D721Med (cell line): ENCODE measurements at regions not wholly inside any gene's neighbourhood (a gene's known extent, or its start where the extent isn't known, plus 50 kb on each side); places are given as distances from the start of the nearest gene placed in this dataset.

Experiments used
- DNase-seq: peaks from one replicate; pipeline ENCODE4 v3.0.0; 2011; ENCODE audit warnings: low spot score; ENCODE audit not compliant: insufficient read length
- FAIRE-seq: peaks from 2 replicates; lab custom pipeline; 2011; peaks lifted over from hg19 to GRCh38; lab: Jason Lieb, UNC
- CTCF ChIP-seq: IDR thresholded peaks from 2 replicates; pipeline ENCODE4 v1.5.1; 2012; ENCODE audit warnings: mild to moderate bottlenecking, control low read depth; ENCODE audit not compliant: insufficient read depth; ENCODE audit errors: missing control alignments

- FAIRE-seq (no peak), DNase-seq (no peak)
- no peak for TF ChIP-seq CTCF
These were observed 146.1 kb upstream of the NOL4 start for GRCh38 chr18:34370704-34371395.

- no peak for TF ChIP-seq CTCF
- FAIRE-seq (no peak), DNase-seq (no peak)
These were observed 155.6 kb upstream of the NOL4 start for GRCh38 chr18:34380326-34380725.

- no peak for DNase-seq
- FAIRE-seq: no peak
- TF ChIP-seq CTCF: no peak
These were observed 160.6 kb upstream of the NOL4 start for GRCh38 chr18:34385311-34385710.

- no peak for TF ChIP-seq CTCF
- DNase-seq: no peak
- no peak for FAIRE-seq
These were observed 162.1 kb upstream of the NOL4 start for GRCh38 chr18:34386803-34387202.

- FAIRE-seq: no peak
These were observed 172.7 kb upstream of the NOL4 start for GRCh38 chr18:34397286-34397896.

GRCh38 chr18:34399892-34400291 is 175.2 kb upstream of the NOL4 start:
- no peak for FAIRE-seq
- no peak for TF ChIP-seq CTCF

More at GRCh38 chr18:34397286-34397896, 172.7 kb upstream of the NOL4 start:
- DNase-seq: no peak
- TF ChIP-seq CTCF: no peak

GRCh38 chr18:34400834-34401233 is 176.1 kb upstream of the NOL4 start:
- no peak for TF ChIP-seq CTCF
- DNase-seq (no peak), FAIRE-seq (no peak)

More at GRCh38 chr18:34399892-34400291, 175.2 kb upstream of the NOL4 start:
- no peak for DNase-seq
